H1 (cell line): ENCODE measurements at regions not wholly inside any gene's neighbourhood (a gene's known extent, or its start where the extent isn't known, plus 50 kb on each side); places are given as distances from the start of the nearest gene placed in this dataset.

Experiments
- CTCF ChIA-PET: fragments of 300-600 bp; sonication (Branson Sonifier 250); formaldehyde crosslinking; loops from one replicate; lab custom pipeline; 2021; ENCODE audit not compliant: partially characterized antibody; lab: Charles Lee
- POLR2A ChIA-PET: fragments of 300-600 bp; sonication (Branson Sonifier 250); formaldehyde crosslinking; loops from one replicate; lab custom pipeline; 2021; ENCODE audit warnings: inconsistent platforms; ENCODE audit not compliant: partially characterized antibody; lab: Charles Lee
- DNase-seq, 2 experiments: peaks; one replicate each; pipeline versions ENCODE4 v3.0.0 to v3.0.0-alpha.2; 2010 to 2022; ENCODE audit warnings: low spot score in 2 of 2, low read depth in 1 of 2, mixed read lengths in 1 of 2
- FAIRE-seq: peaks from 2 replicates; lab custom pipeline; 2011; peaks lifted over from hg19 to GRCh38; lab: Jason Lieb, UNC
- H2AFZ ChIP-seq: 2 replicates; pipeline ENCODE4 v1.8.1; 2012; ENCODE audit warnings: low read length, inconsistent platforms
- H2AK5ac ChIP-seq: 2 replicates; pipeline ENCODE4 v1.6.1; 2013; ENCODE audit warnings: low read depth, low read length
- H2BK120ac ChIP-seq: replicated peaks from 2 replicates; pipeline ENCODE3; 2013; ENCODE audit warnings: low read depth, low read length, inconsistent platforms
- H2BK12ac ChIP-seq: 2 replicates; pipeline ENCODE4 v1.6.1; 2013; ENCODE audit warnings: low read depth, low read length
- H2BK15ac ChIP-seq: 2 replicates; pipeline ENCODE4 v1.6.1; 2013; ENCODE audit warnings: low read length
- H2BK20ac ChIP-seq: 2 replicates; pipeline ENCODE4 v1.6.1; 2013; ENCODE audit warnings: low read length
- H2BK5ac ChIP-seq: 2 replicates; pipeline ENCODE4 v1.6.1; 2013; ENCODE audit warnings: low read depth, low read length
- H3K14ac ChIP-seq: 2 replicates; pipeline ENCODE4 v1.6.1; 2013; ENCODE audit warnings: inconsistent platforms; ENCODE audit not compliant: insufficient read length
- H3K18ac ChIP-seq: 2 replicates; pipeline ENCODE4 v1.6.1; 2013; ENCODE audit warnings: low read length; ENCODE audit errors: extremely low read depth
- H3K23ac ChIP-seq: 2 replicates; pipeline ENCODE4 v1.6.1; 2013; ENCODE audit warnings: inconsistent platforms; ENCODE audit not compliant: insufficient read length
- H3K23me2 ChIP-seq: 2 replicates; pipeline ENCODE4 v1.6.1; 2013; ENCODE audit warnings: low read depth, low read length
- H3K27ac ChIP-seq: 2 replicates; pipeline ENCODE4 v1.6.1; 2011; ENCODE audit warnings: low read depth, low read length, inconsistent platforms
- H3K27me3 ChIP-seq, 4 experiments: replicated peaks in 1 of 4; 1 replicate in 1 of 4; 2 replicates in 3 of 4; pipeline versions ENCODE4 v1.6.1 to v1.8.1; 2011 to 2013; ENCODE audit warnings: low read length in 3 of 4, mild to moderate bottlenecking in 3 of 4, inconsistent platforms in 2 of 4, mixed read lengths in 2 of 4, moderate library complexity in 1 of 4; ENCODE audit not compliant: control insufficient read depth in 3 of 4, insufficient read depth in 3 of 4; ENCODE audit errors: extremely low read depth in 1 of 4
- H3K36me3 ChIP-seq, 4 experiments: 2 replicates each; pipeline versions ENCODE4 v1.6.1 to v1.8.1; 2011 to 2013; ENCODE audit warnings: mild to moderate bottlenecking in 4 of 4, low read length in 3 of 4, moderate library complexity in 2 of 4, control low read depth in 1 of 4, inconsistent platforms in 1 of 4; ENCODE audit not compliant: insufficient read depth in 4 of 4, control insufficient read depth in 2 of 4
- H3K4ac ChIP-seq: replicated peaks from 2 replicates; pipeline ENCODE3; 2013; ENCODE audit warnings: low read length, low read depth, mixed read lengths, inconsistent platforms; ENCODE audit not compliant: insufficient read length
- H3K4me1 ChIP-seq, 4 experiments: replicated peaks in 1 of 4; 1 replicate in 1 of 4; 2 replicates in 3 of 4; pipeline versions ENCODE4 v1.6.1 to v1.8.1; 2011 to 2013; ENCODE audit warnings: low read length in 3 of 4, inconsistent platforms in 2 of 4, mixed read lengths in 1 of 4; ENCODE audit not compliant: insufficient read depth in 4 of 4, control insufficient read depth in 3 of 4
- H3K4me2 ChIP-seq, 2 experiments: 2 replicates each; pipeline versions ENCODE4 v1.6.1 to v1.8.1; 2011 to 2013; ENCODE audit warnings: low read depth in 2 of 2, low read length in 2 of 2, control low read depth in 1 of 2, inconsistent platforms in 1 of 2, mild to moderate bottlenecking in 1 of 2; ENCODE audit not compliant: insufficient read depth in 1 of 2
- H3K4me3 ChIP-seq, 4 experiments: fragments of 200-600, 300-600 bp in 1 of 4; sonication (generic), shearing (Covaris generic), sonication (Bioruptor Twin) in 1 of 4; 2 replicates each; pipeline versions ENCODE4 v1.5.1 to v1.8.1; 2011 to 2016; ENCODE audit warnings: low read length in 4 of 4, low read depth in 3 of 4, control low read depth in 2 of 4, inconsistent platforms in 2 of 4, mild to moderate bottlenecking in 2 of 4, mixed read lengths in 1 of 4, moderate library complexity in 1 of 4; ENCODE audit not compliant: insufficient read depth in 2 of 4; ENCODE audit errors: extremely low read depth in 1 of 4
- H3K56ac ChIP-seq: replicated peaks from 2 replicates; pipeline ENCODE3; 2013; ENCODE audit warnings: low read depth, mild to moderate bottlenecking, mixed read lengths, low read length, inconsistent platforms; ENCODE audit not compliant: insufficient read length
- H3K79me1 ChIP-seq: 2 replicates; pipeline ENCODE4 v1.6.1; 2013; ENCODE audit warnings: low read depth, low read length, control low read depth
- H3K79me2 ChIP-seq, 2 experiments: 2 replicates each; pipeline versions ENCODE4 v1.6.1 to v1.8.1; 2012 to 2013; ENCODE audit warnings: low read length in 2 of 2, mild to moderate bottlenecking in 2 of 2, inconsistent platforms in 1 of 2; ENCODE audit not compliant: insufficient read depth in 2 of 2, control insufficient read depth in 1 of 2
- H3K9ac ChIP-seq, 4 experiments: replicated peaks in 1 of 4; 1 replicate in 1 of 4; 2 replicates in 3 of 4; pipeline versions ENCODE4 v1.6.1 to v1.8.1; 2011 to 2013; ENCODE audit warnings: low read depth in 3 of 4, low read length in 3 of 4, control low read depth in 2 of 4, mild to moderate bottlenecking in 2 of 4, moderate library complexity in 2 of 4, inconsistent platforms in 1 of 4; ENCODE audit errors: extremely low read depth in 1 of 4
- H3K9me3 ChIP-seq, 2 experiments: 2 replicates each; pipeline versions ENCODE4 v1.6.1 to v1.8.1; 2012 to 2013; ENCODE audit warnings: mild to moderate bottlenecking in 2 of 2, moderate library complexity in 2 of 2, control low read depth in 1 of 2, inconsistent platforms in 1 of 2, low read depth in 1 of 2, low read length in 1 of 2, mixed read lengths in 1 of 2; ENCODE audit not compliant: insufficient read depth in 2 of 2
- H4K20me1 ChIP-seq, 2 experiments: replicated peaks in 1 of 2; 2 replicates each; pipeline versions ENCODE3 to v1.8.1; 2011 to 2013; ENCODE audit warnings: inconsistent platforms in 2 of 2, low read length in 2 of 2, mild to moderate bottlenecking in 1 of 2; ENCODE audit not compliant: insufficient read depth in 2 of 2, control insufficient read depth in 1 of 2
- H4K5ac ChIP-seq: 2 replicates; pipeline ENCODE4 v1.6.1; 2013; ENCODE audit warnings: low read length, low read depth, mixed read lengths, inconsistent platforms; ENCODE audit not compliant: insufficient read length
- H4K8ac ChIP-seq: 2 replicates; pipeline ENCODE4 v1.8.0; 2013; ENCODE audit warnings: mild to moderate bottlenecking, moderate library complexity, low read length, inconsistent platforms; ENCODE audit not compliant: insufficient read depth; ENCODE audit errors: extremely low read depth
- H4K91ac ChIP-seq: replicated peaks from 2 replicates; pipeline ENCODE3; 2013; ENCODE audit warnings: low read length, mixed read lengths, inconsistent platforms; ENCODE audit not compliant: insufficient read length
- ASH2L ChIP-seq: fragments of 200-600, 300-600 bp; sonication (generic); IDR thresholded peaks from one replicate; pipeline ENCODE4 v1.7.1; 2017; ENCODE audit warnings: low read length
- BCL11A ChIP-seq, 2 experiments: IDR thresholded peaks; one replicate each; pipeline ENCODE4 v1.6.1; 2011; ENCODE audit warnings: low read depth in 2 of 2, low read length in 2 of 2, mild to moderate bottlenecking in 2 of 2
- BRCA1 ChIP-seq: IDR thresholded peaks from 2 replicates; pipeline ENCODE4 v1.6.1; 2012; ENCODE audit warnings: low read depth, low read length, improper control_type of control experiment
- CBX5 ChIP-seq: fragments of 300-800, 300-1000 bp; sonication (generic); IDR thresholded peaks from 2 replicates; pipeline ENCODE4 v1.7.1; 2016; ENCODE audit warnings: antibody characterized with exemption, low read length, low read depth
- CREB1 ChIP-seq: IDR thresholded peaks from 2 replicates; pipeline ENCODE4 v1.6.1; 2012; ENCODE audit warnings: inconsistent platforms
- HDAC2 ChIP-seq, 2 experiments: fragments of 300-600 bp in 1 of 2; sonication (generic) in 1 of 2; IDR thresholded peaks; 2 replicates each; pipeline ENCODE4 v1.6.1; 2011 to 2012; ENCODE audit warnings: low read depth in 2 of 2, low read length in 2 of 2, mild to moderate bottlenecking in 2 of 2, moderate library complexity in 2 of 2, borderline replicate concordance in 1 of 2, inconsistent platforms in 1 of 2
- JUND ChIP-seq: IDR thresholded peaks from 2 replicates; pipeline ENCODE4 v1.6.1; 2011; ENCODE audit warnings: mild to moderate bottlenecking, improper control_type of control experiment, low read length
- NANOG ChIP-seq: IDR thresholded peaks from 2 replicates; pipeline ENCODE4 v1.6.1; 2011; ENCODE audit warnings: low read length, low read depth, mild to moderate bottlenecking, inconsistent platforms; ENCODE audit not compliant: insufficient read depth, poor library complexity, severe bottlenecking
- NRF1 ChIP-seq: IDR thresholded peaks from 2 replicates; pipeline ENCODE4 v1.6.1; 2011; ENCODE audit warnings: mild to moderate bottlenecking, low read depth, low read length, improper control_type of control experiment
- POLR2AphosphoS5 ChIP-seq: IDR thresholded peaks from 2 replicates; pipeline ENCODE4 v1.6.1; 2011; ENCODE audit warnings: low read depth, low read length
- RAD21 ChIP-seq, 2 experiments: IDR thresholded peaks in 1 of 2; conservative IDR thresholded peaks in 1 of 2; 2 replicates each; pipeline ENCODE4 v1.6.1; 2011; ENCODE audit warnings: low read depth in 2 of 2, low read length in 2 of 2, improper control_type of control experiment in 1 of 2, inconsistent platforms in 1 of 2, mild to moderate bottlenecking in 1 of 2, moderate library complexity in 1 of 2
- RBBP5 ChIP-seq: IDR thresholded peaks from 2 replicates; pipeline ENCODE4 v1.7.1; 2012; ENCODE audit warnings: low read depth, mild to moderate bottlenecking, inconsistent platforms, low read length, moderate library complexity, borderline replicate concordance
- RFX5 ChIP-seq: IDR thresholded peaks from 2 replicates; pipeline ENCODE4 v1.6.1; 2011; ENCODE audit warnings: low read depth, low read length, improper control_type of control experiment, borderline replicate concordance
- TAF1 ChIP-seq: IDR thresholded peaks from 2 replicates; pipeline ENCODE4 v1.6.1; 2011; ENCODE audit warnings: mild to moderate bottlenecking, low read depth, low read length
- TBP ChIP-seq: IDR thresholded peaks from 2 replicates; pipeline ENCODE4 v1.6.1; 2011; ENCODE audit warnings: low read depth, low read length, improper control_type of control experiment
- TEAD4 ChIP-seq: IDR thresholded peaks from 2 replicates; pipeline ENCODE4 v1.6.1; 2012; ENCODE audit warnings: low read depth, low read length, inconsistent platforms, mixed read lengths
- WGBS, 2 experiments: shearing (Covaris generic) in 1 of 2; methylation state at CpG; one replicate each; pipeline versions ENCODE4 v1.1.6 to v1.1.7; 2013 to 2015; ENCODE audit warnings: low lambda C conversion rate in 2 of 2, mixed read lengths in 2 of 2, inconsistent platforms in 1 of 2, low coverage in 1 of 2, missing lambda C conversion rate in 1 of 2; ENCODE audit not compliant: insufficient replicate concordance in 2 of 2, insufficient coverage in 1 of 2, insufficient read length in 1 of 2; ENCODE audit errors: extremely low coverage in 1 of 2, missing lambda C conversion rate in 1 of 2; 5-methylcytosine and 5-hydroxymethylcytosine counted together

DNA sequence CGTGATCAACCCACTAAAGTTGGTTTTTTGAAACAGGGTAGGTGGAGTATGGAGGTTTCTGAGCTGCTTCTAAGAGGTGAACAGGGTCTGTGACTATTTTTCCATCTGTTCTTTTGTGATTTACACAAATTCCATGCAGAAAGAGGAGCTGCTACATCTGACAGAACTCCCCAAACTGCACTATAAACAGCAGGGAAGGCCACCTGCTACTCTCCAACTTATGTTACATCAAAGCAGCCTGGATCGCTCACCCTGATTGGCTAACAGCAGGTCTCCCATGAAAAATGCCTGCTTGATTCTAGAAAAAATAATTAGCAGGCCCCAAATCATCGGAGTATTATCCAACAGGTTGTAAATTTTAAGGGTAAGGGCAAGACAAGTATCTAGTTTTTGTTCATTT, 282.9 kb upstream of the FLRT2 start:
- H3K79me2 ChIP-seq: no peaks in the 10 kb centered on the region
- H3K27ac ChIP-seq: no peak overlapping the region
- H2BK15ac ChIP-seq: no peak overlapping the region
- no peaks in the 10 kb centered on the region for H3K23me2 ChIP-seq
- H2BK20ac ChIP-seq: no peak overlapping the region
- DNase-seq (no peak), FAIRE-seq (no peak)
- H3K56ac ChIP-seq: no peak overlapping the region
- H2BK120ac ChIP-seq: no peak overlapping the region
- no peak overlapping the region for H3K4me3 ChIP-seq
- H3K23ac ChIP-seq: no peak overlapping the region
- H3K79me1 ChIP-seq: no peaks in the 10 kb centered on the region
- no peak overlapping the region for H4K91ac ChIP-seq
- H3K18ac ChIP-seq: no peak overlapping the region
- POLR2A ChIA-PET: no interaction called here
- H3K4me2 ChIP-seq: no peak overlapping the region
- no peak overlapping the region for H3K9ac ChIP-seq
- H2AFZ ChIP-seq: no peak overlapping the region
- no peak overlapping the region for H2BK12ac ChIP-seq
- H3K14ac ChIP-seq: no peak overlapping the region
- no peak overlapping the region for H2AK5ac ChIP-seq
- no peak overlapping the region for H4K5ac ChIP-seq
- CTCF ChIA-PET: interaction anchor here (0.7 kb wide), 1 partner anchor 1544 kb away, joined by 4 read pairs; no protein-coding TSS in a partner anchor
- no peak overlapping the region for H2BK5ac ChIP-seq
- H4K20me1 ChIP-seq: no peaks in the 10 kb centered on the region
- H3K4me1 ChIP-seq: peaks cover 0 to 9% (median 1%) of the 10 kb centered on the region in 4 experiments; a peak in 3 of 7 replicates
- no peak overlapping the region for H4K8ac ChIP-seq
- no peaks in the 10 kb centered on the region for H3K27me3 ChIP-seq
- no peaks in the 10 kb centered on the region for H3K36me3 ChIP-seq
- 0 out of 4 replicates have a peak, but pooled peaks cover 0 to 3% of the 10 kb centered on the region in 2 experiments for H3K9me3 ChIP-seq
- 93% methylated on average over 3 of the region's 3 CpGs; no CpG with 5 or more reads in 1 of the 2 experiments for WGBS, 2 experiments
- no peak overlapping the region for H3K4ac ChIP-seq
- TF ChIP-seq RAD21 (IDR thresholded peaks at IDR 0.05 in 1 of 2, conservative IDR thresholded peaks at IDR 0.05 in 1 of 2; ENCODE audit: low read depth in 2 of 2, low read length in 2 of 2): no peak
- TF ChIP-seq CBX5: no peak
- no peak for TF ChIP-seq RFX5
- no peak for TF ChIP-seq BRCA1
- TF ChIP-seq NANOG: no peak
- TF ChIP-seq JUND: no peak
- TF ChIP-seq NRF1: no peak
- no peak for TF ChIP-seq RBBP5
- no peak for TF ChIP-seq BCL11A (IDR thresholded peaks at IDR 0.05; ENCODE audit: low read depth in 2 of 2, low read length in 2 of 2)
- no peak for TF ChIP-seq TBP
- no peak for TF ChIP-seq HDAC2 (IDR thresholded peaks at IDR 0.05; ENCODE audit: borderline replicate concordance in 1 of 2, low read depth in 2 of 2, low read length in 2 of 2)
- no peak for TF ChIP-seq ASH2L
- no peak for TF ChIP-seq POLR2AphosphoS5
- TF ChIP-seq TAF1: no peak
- TF ChIP-seq TEAD4: no peak
- TF ChIP-seq CREB1: no peak
